ENCODE measurements at regions not wholly inside any gene's neighbourhood (a gene's known extent, or its start where the extent isn't known, plus 50 kb on each side); places are given as distances from the start of the nearest gene placed in this dataset.

DNA sequence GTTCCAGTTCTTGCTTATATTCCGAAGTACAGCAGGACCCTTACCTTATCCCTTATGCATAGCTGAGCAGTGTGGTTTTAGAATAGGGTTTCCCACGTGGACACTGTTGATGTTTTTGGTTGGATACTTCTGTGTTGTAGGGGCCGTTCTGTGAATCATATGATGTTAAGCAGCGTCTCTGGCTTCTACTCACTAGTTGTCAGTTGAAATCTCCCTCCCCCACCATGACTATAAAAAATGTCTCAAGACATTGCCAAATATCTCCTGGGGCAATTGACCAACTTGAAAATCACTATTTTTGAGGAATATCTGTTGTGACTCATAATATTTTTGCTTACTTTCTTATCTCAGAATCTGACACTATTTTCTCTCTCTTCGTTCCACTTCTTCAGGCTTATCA lies 713.7 kb downstream of the TSN start:
- Histone ChIP-seq H3K4me3 (ENCODE audit: low read depth, low read length) (no peak overlapping the region), H3K27me3 (ENCODE audit: control insufficient read depth, insufficient read depth, low read length) (no peaks in the 10 kb centered on the region), H3K9me3 (ENCODE audit: control insufficient read depth, insufficient read depth, low read length) (no peaks in the 10 kb centered on the region), H3K4me1 (ENCODE audit: control insufficient read depth, insufficient read depth, low read length) (no peaks in the 10 kb centered on the region), H3K36me3 (ENCODE audit: control insufficient read depth, insufficient read depth, low read length) (no peaks in the 10 kb centered on the region), H3K9ac (ENCODE audit: low read depth, low read length) (no peak overlapping the region)

DNA sequence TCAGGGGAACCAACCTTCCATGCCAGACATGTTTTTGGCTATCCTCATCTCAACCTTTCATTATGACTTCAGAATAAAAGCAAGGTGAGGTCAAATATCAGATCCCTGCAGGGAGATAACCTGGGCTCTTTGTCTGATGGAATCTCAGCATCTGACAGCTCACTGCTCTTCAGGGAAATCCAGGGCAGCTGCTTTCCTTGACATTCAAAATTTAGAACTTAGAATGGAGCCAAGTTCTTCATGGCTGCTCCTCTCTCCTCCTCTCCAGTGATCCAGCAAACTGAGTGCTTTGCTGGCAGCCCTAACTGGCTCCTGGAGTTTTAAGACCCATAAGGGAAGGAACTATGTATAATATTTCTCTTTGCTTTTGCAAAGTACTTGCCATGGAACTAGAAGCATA lies 716.3 kb downstream of the TSN start:
- Histone ChIP-seq H3K9ac (ENCODE audit: low read depth, low read length) (no peak overlapping the region), H3K27me3 (ENCODE audit: control insufficient read depth, insufficient read depth, low read length) (no peaks in the 10 kb centered on the region), H3K9me3 (ENCODE audit: control insufficient read depth, insufficient read depth, low read length) (no peaks in the 10 kb centered on the region), H3K4me3 (ENCODE audit: low read depth, low read length) (no peak overlapping the region), H3K4me1 (ENCODE audit: control insufficient read depth, insufficient read depth, low read length) (no peaks in the 10 kb centered on the region), H3K36me3 (ENCODE audit: control insufficient read depth, insufficient read depth, low read length) (no peaks in the 10 kb centered on the region)

DNA sequence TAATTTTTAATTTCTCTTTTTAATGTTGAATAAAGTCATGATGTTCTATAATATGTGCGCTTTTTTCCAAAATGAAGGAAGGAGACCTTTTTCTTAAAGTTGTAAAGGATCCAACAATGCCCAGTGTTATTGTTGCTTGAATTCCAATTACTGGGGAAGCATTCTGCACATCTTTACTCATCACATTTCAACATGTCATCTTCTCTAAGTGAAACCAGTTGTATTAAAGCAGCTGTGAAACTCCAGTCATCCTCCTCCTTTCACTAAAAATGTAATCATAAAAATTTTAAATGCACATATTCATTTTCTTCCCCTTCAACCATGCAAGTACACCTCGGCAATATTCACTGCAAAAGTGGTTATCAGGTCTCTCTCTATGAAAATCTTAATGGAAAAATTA lies 722.7 kb downstream of the TSN start:
- H3K36me3 ChIP-seq (ENCODE audit: control insufficient read depth, insufficient read depth, low read length), result no peaks in the 10 kb centered on the region
- no peak overlapping the region for H3K9ac ChIP-seq (ENCODE audit: low read depth, low read length)
- H3K4me1 ChIP-seq (ENCODE audit: control insufficient read depth, insufficient read depth, low read length), result no peaks in the 10 kb centered on the region
- H3K9me3 ChIP-seq (ENCODE audit: control insufficient read depth, insufficient read depth, low read length), result no peaks in the 10 kb centered on the region
- no peak overlapping the region for H3K4me3 ChIP-seq (ENCODE audit: low read depth, low read length)
- no peaks in the 10 kb centered on the region for H3K27me3 ChIP-seq (ENCODE audit: control insufficient read depth, insufficient read depth, low read length)

DNA sequence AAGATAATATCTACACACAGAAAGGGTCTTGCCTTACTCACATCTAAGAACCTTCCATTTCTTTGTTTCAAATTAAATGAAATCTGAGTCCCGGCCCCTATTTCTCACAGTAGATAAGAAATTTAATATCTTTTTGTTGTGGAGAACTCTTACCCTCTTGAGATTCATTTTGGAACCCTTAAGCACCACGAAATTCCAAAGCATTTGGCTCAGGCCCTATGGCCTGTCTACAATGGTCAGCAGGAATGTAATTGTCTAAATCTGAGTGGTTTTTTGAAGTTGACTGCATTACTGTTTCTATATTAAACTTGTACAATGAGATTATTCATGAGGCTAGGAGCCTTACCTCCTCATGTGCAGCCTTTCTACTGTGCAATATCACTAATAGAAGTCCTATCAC lies 723.3 kb downstream of the TSN start:
- no peaks in the 10 kb centered on the region for H3K4me1 ChIP-seq (ENCODE audit: control insufficient read depth, insufficient read depth, low read length)
- no peak overlapping the region for H3K4me3 ChIP-seq (ENCODE audit: low read depth, low read length)
- no peaks in the 10 kb centered on the region for H3K36me3 ChIP-seq (ENCODE audit: control insufficient read depth, insufficient read depth, low read length)
- H3K27me3 ChIP-seq (ENCODE audit: control insufficient read depth, insufficient read depth, low read length), result no peaks in the 10 kb centered on the region
- H3K9ac ChIP-seq (ENCODE audit: low read depth, low read length), result no peak overlapping the region
- no peaks in the 10 kb centered on the region for H3K9me3 ChIP-seq (ENCODE audit: control insufficient read depth, insufficient read depth, low read length)

DNA sequence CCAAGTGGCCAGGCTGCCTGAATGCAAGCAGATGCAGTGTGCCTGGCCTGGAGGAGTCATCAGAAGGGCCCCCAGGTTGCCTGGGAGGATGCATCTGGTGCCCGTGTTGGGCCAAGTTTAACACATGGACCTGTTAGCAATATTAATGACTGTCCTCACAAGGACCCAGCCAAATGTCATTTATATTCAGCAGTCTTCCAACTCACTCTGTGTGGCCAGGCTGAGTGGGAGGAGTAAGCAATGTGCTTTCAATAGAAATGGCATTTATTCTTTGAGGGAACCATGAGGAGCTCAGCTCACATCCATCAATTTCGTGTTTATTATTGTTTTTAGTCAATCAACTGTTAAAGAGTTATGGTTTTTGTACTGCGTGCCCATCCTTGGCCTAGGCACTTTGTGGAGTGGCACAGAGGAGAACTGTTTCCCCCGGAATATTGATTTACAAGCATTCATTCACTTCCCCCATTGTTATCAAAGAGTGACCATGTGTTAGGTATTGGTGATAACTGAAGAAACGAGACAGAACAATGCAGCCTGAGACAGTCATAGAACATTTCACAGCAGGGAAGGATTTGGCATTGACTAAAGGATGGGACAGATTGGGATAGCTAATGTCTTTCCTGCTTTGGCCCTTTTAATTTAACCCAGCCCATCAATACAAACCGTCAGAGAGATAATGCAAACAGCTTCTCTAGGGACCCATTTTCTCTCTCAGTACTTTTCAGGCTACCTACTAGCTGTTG lies 725.2 kb downstream of the TSN start:
- no peaks in the 10 kb centered on the region for H3K27me3 ChIP-seq (ENCODE audit: control insufficient read depth, insufficient read depth, low read length)
- no peaks in the 10 kb centered on the region for H3K4me1 ChIP-seq (ENCODE audit: control insufficient read depth, insufficient read depth, low read length)
- no peak overlapping the region for H3K9ac ChIP-seq (ENCODE audit: low read depth, low read length)
- H3K36me3 ChIP-seq (ENCODE audit: control insufficient read depth, insufficient read depth, low read length), result no peaks in the 10 kb centered on the region
- no peaks in the 10 kb centered on the region for H3K9me3 ChIP-seq (ENCODE audit: control insufficient read depth, insufficient read depth, low read length)
- H3K4me3 ChIP-seq (ENCODE audit: low read depth, low read length), result no peak overlapping the region

DNA sequence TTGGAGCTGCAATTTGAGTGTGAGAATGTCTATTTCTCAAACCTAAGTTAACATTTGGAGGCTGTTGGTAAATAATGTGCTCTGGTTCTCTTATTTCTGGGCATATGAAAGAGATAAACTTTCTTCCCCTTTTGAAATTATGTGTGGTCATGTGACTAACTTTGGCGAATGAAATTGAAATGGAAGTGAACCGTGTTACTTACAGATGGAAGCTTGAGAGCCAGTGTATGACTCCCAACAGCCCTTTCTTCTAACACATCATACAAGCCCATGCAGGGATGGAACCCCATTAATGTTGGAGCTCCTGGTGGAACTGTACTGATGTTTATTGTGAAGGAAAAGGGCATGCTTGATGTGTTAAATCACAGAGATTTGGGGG lies 725.8 kb downstream of the TSN start:
- Histone ChIP-seq H3K36me3 (ENCODE audit: control insufficient read depth, insufficient read depth, low read length) (no peaks in the 10 kb centered on the region), H3K4me3 (ENCODE audit: low read depth, low read length) (no peak overlapping the region), H3K9ac (ENCODE audit: low read depth, low read length) (no peak overlapping the region), H3K4me1 (ENCODE audit: control insufficient read depth, insufficient read depth, low read length) (no peaks in the 10 kb centered on the region), H3K9me3 (ENCODE audit: control insufficient read depth, insufficient read depth, low read length) (no peaks in the 10 kb centered on the region), H3K27me3 (ENCODE audit: control insufficient read depth, insufficient read depth, low read length) (no peaks in the 10 kb centered on the region)

DNA sequence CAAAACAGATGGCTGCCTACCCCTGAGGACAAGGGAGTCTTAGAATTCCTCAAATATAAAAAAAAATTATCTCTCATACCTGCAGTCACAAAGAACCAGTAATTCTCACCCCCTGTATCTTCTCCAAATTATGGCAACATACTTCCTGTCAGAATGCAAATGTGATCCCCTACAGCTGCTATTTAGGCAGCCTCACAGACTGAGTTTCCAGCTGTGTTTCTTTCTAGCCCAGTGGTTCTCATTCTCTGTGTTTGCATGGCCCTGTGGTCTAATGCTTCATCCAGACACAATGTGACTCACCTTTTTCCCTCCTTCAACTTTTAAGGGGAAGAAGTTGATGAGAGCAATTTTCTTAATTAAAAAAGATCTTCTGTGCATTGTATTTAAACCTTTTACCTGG lies 726.3 kb downstream of the TSN start:
- no peaks in the 10 kb centered on the region for H3K27me3 ChIP-seq (ENCODE audit: control insufficient read depth, insufficient read depth, low read length)
- H3K9ac ChIP-seq (ENCODE audit: low read depth, low read length), result no peak overlapping the region
- H3K4me1 ChIP-seq (ENCODE audit: control insufficient read depth, insufficient read depth, low read length), result no peaks in the 10 kb centered on the region
- no peaks in the 10 kb centered on the region for H3K9me3 ChIP-seq (ENCODE audit: control insufficient read depth, insufficient read depth, low read length)
- H3K4me3 ChIP-seq (ENCODE audit: low read depth, low read length), result no peak overlapping the region
- no peaks in the 10 kb centered on the region for H3K36me3 ChIP-seq (ENCODE audit: control insufficient read depth, insufficient read depth, low read length)

DNA sequence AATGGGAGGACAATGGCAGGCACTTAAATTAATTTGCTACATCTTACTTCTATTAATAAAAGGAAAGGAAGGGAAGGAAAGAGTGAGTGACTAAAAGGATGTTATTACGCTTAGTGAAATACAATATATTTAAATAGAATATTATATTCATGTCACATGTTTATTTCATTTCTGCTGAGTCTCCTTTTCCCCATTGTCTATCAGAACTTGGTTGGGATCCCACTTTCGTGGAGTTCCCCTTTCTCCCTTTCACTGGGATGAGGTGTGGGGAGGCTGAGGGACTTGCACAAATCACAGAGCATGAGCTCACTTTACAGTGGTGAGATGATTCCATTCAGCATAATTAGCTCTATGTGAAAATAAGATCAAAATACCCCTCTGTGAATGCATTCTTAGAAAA lies 730.6 kb downstream of the TSN start:
- Histone ChIP-seq H3K27me3 (ENCODE audit: control insufficient read depth, insufficient read depth, low read length) (no peaks in the 10 kb centered on the region), H3K4me3 (ENCODE audit: low read depth, low read length) (no peak overlapping the region), H3K9me3 (ENCODE audit: control insufficient read depth, insufficient read depth, low read length) (no peaks in the 10 kb centered on the region), H3K36me3 (ENCODE audit: control insufficient read depth, insufficient read depth, low read length) (no peaks in the 10 kb centered on the region), H3K9ac (ENCODE audit: low read depth, low read length) (no peak overlapping the region), H3K4me1 (ENCODE audit: control insufficient read depth, insufficient read depth, low read length) (no peaks in the 10 kb centered on the region)

DNA sequence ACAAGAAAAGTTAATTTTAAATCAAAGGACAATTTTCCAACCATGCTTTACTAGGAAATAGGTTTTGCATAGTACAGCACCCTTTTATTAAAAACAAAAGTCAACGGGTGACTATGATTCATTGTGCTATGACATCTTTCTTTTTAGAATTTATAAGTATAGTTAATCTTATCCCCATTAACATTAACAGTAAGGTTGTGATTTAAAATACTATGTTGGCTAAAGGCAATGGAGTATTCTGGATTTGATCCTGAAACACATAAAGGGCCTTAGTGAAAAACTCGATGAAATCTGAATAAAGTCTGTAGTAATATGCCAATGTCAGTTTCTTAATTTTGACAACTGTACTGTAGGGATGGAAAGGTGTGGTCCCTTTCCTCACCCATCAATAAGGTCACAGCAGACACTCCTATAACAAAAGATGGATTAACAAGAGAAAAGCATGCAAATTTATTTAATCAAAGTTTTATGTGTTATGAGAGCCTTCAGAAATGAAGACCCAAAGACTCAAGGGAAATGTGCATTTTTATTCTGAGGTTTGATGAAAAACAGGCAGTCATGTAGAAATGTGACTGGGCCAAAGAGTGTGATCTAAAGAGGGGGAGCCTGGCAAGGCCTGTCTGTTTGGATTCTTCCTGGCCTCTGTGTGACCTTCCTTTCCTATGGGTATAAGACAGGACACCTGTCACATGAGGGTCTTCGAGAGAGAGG lies 731.4 kb downstream of the TSN start:
- H3K36me3 ChIP-seq (ENCODE audit: control insufficient read depth, insufficient read depth, low read length), result no peaks in the 10 kb centered on the region
- H3K9me3 ChIP-seq (ENCODE audit: control insufficient read depth, insufficient read depth, low read length), result no peaks in the 10 kb centered on the region
- H3K4me1 ChIP-seq (ENCODE audit: control insufficient read depth, insufficient read depth, low read length), result no peaks in the 10 kb centered on the region
- H3K9ac ChIP-seq (ENCODE audit: low read depth, low read length), result no peak overlapping the region
- no peaks in the 10 kb centered on the region for H3K27me3 ChIP-seq (ENCODE audit: control insufficient read depth, insufficient read depth, low read length)
- no peak overlapping the region for H3K4me3 ChIP-seq (ENCODE audit: low read depth, low read length)

DNA sequence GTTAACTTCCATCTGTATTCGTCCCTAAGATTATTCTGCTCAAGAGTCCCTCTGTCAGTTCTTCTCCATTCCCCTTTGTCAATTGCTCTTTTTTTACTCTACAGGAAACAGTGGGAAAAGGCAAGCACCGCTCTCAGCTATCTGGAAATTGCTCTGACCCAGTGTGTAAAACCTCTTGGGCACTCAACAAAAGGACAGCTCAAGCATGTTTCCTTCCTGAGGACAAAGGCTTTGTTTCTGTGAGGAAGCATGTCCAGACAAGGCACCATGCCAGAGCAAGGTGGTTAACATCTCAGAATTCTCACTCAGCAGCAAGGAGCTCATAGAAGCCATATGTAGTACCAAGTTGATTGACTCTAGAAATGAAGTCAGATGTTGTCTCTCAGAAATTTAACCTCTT lies 735.6 kb downstream of the TSN start:
- Histone ChIP-seq H3K4me1 (ENCODE audit: control insufficient read depth, insufficient read depth, low read length) (no peaks in the 10 kb centered on the region), H3K9me3 (ENCODE audit: control insufficient read depth, insufficient read depth, low read length) (no peaks in the 10 kb centered on the region), H3K36me3 (ENCODE audit: control insufficient read depth, insufficient read depth, low read length) (no peaks in the 10 kb centered on the region), H3K27me3 (ENCODE audit: control insufficient read depth, insufficient read depth, low read length) (no peaks in the 10 kb centered on the region), H3K4me3 (ENCODE audit: low read depth, low read length) (no peak overlapping the region), H3K9ac (ENCODE audit: low read depth, low read length) (no peak overlapping the region)

DNA sequence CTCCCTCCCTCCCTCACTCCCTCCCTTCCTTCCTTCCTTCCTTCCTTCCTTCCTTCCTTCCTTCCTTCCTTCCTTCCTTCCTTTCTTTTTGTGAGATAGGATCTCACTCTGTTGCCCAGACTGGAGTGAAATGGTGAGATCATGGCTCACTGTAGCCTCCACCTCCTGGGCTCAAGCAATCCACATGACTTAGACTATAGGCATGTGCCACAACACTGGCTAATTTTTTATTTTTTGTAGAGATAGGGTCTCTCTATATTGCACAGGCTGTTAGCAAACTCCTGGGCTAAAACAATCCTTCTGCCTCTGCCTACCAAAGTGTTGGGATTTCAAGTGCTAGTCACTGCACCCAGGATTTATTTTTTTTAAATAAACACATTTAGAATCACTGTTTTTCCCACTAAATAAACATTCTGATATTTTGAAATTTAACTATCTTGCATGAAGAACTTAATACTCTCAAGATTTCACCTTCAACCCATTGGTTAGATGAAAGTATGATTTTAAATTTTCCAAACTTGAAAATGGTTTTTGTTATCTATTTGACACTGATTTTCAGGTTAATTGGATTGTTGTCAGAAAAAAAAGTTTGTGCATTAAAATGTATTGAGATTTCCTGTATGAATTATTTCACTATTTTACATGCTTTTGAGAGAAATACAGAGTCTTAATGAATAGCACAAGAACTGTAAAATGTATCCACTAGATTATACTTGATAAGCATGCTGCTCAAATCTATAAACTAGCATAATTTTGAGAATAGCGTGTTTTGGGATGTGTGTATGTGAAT lies 745.1 kb downstream of the TSN start:
- H3K9me3 ChIP-seq (ENCODE audit: control insufficient read depth, insufficient read depth, low read length), result no peaks in the 10 kb centered on the region
- no peaks in the 10 kb centered on the region for H3K27me3 ChIP-seq (ENCODE audit: control insufficient read depth, insufficient read depth, low read length)
- no peak overlapping the region for H3K4me3 ChIP-seq (ENCODE audit: low read depth, low read length)
- H3K36me3 ChIP-seq (ENCODE audit: control insufficient read depth, insufficient read depth, low read length), result no peaks in the 10 kb centered on the region
- no peaks in the 10 kb centered on the region for H3K4me1 ChIP-seq (ENCODE audit: control insufficient read depth, insufficient read depth, low read length)
- H3K9ac ChIP-seq (ENCODE audit: low read depth, low read length), result no peak overlapping the region

DNA sequence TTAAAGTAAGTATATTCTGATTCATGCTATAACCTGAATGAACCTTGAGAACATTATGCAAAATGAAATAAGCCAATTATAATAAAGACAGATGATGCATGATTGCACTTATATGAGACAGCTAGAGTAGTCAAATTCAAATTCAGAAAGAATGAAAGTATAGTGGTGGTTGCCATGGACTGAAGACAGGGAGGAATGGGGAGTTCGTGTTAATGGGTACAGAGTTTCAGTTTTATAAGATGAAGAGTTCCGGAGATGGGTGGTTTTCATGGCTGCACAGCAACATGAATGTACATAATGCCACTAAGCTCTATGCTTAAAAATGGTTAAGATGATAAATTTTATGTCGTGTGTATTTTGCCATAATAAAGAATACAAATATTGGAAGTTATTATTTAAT lies 751.2 kb downstream of the TSN start:
- H3K9ac ChIP-seq (ENCODE audit: low read depth, low read length), result no peak overlapping the region
- no peaks in the 10 kb centered on the region for H3K9me3 ChIP-seq (ENCODE audit: control insufficient read depth, insufficient read depth, low read length)
- H3K27me3 ChIP-seq (ENCODE audit: control insufficient read depth, insufficient read depth, low read length), result no peaks in the 10 kb centered on the region
- H3K36me3 ChIP-seq (ENCODE audit: control insufficient read depth, insufficient read depth, low read length), result no peaks in the 10 kb centered on the region
- no peak overlapping the region for H3K4me3 ChIP-seq (ENCODE audit: low read depth, low read length)
- no peaks in the 10 kb centered on the region for H3K4me1 ChIP-seq (ENCODE audit: control insufficient read depth, insufficient read depth, low read length)

Data from iPS-15b (cell line).